ENCODE measurements at regions not wholly inside any gene's neighbourhood (a gene's known extent, or its start where the extent isn't known, plus 50 kb on each side); places are given as distances from the start of the nearest gene placed in this dataset.
A peak's percentile ranks its signal among the peaks of the same experiment; 100 is the strongest.
"Not testable (repeated sequence)": the region's sequence is repeated elsewhere in the genome, so short reads cannot be mapped to it uniquely, and the experiment has no call there.

- TF ChIP-seq POLR2A (IDR thresholded peaks at IDR 0.05) (no peak), CTCF (IDR thresholded peaks at IDR 0.05) (no peak)
- Histone ChIP-seq H3K36me3 (ENCODE audit: low read depth, missing control alignments) (no peaks in the 10 kb centered on the region), H3K4me1 (no peaks in the 10 kb centered on the region), H3K27me3 (no peaks in the 10 kb centered on the region), H3K27ac (no peak overlapping the region), H3K4me3 (no peak overlapping the region), H3K9me3 (no peaks in the 10 kb centered on the region)
- 63 to 75% methylated on average over 1 of the region's 1 CpG for WGBS, 2 donors
- intact Hi-C loops (cut with DNase I; ENCODE audit: low total_unique reads): no loop called here
- no peak for DNase-seq
These were observed 166.8 kb downstream of the KCNS3 start for GRCh38 chr2:18045230-18045629.

GRCh38 chr2:18017381-18017780 is 138.9 kb downstream of the KCNS3 start:
- H3K27me3 ChIP-seq; DNase-seq; H3K4me1 ChIP-seq; H3K27ac ChIP-seq; H3K9me3 ChIP-seq; H3K36me3 ChIP-seq (ENCODE audit: low read depth, missing control alignments); H3K4me3 ChIP-seq; intact Hi-C loops (cut with DNase I; ENCODE audit: low total_unique reads): not testable (repeated sequence)
- 50 to 71% methylated on average over 5 to 16 of the region's 16 CpGs for WGBS, 2 donors

GRCh38 chr2:18009891-18010290 is 131.4 kb downstream of the KCNS3 start:
- WGBS, 2 donors: 70 to 79% methylated on average over 3 of the region's 3 CpGs
- H3K4me3 ChIP-seq: no peak overlapping the region

GRCh38 chr2:18005411-18005810 is 126.9 kb downstream of the KCNS3 start:
- H3K36me3 ChIP-seq (ENCODE audit: low read depth, missing control alignments): no peaks in the 10 kb centered on the region
- TF ChIP-seq POLR2A (IDR thresholded peaks at IDR 0.05) (no peak), CTCF (IDR thresholded peaks at IDR 0.05) (no peak)
- H3K4me1 ChIP-seq: no peaks in the 10 kb centered on the region
- no peaks in the 10 kb centered on the region for H3K9me3 ChIP-seq
- WGBS, 2 donors: 41 to 56% methylated on average over 1 of the region's 1 CpG
- H3K4me3 ChIP-seq: no peak overlapping the region
- intact Hi-C loops (cut with DNase I; ENCODE audit: low total_unique reads): no loop called here
- DNase-seq: no peak
- H3K27me3 ChIP-seq: no peaks in the 10 kb centered on the region
- H3K27ac ChIP-seq: no peak overlapping the region

More at GRCh38 chr2:18009891-18010290, 131.4 kb downstream of the KCNS3 start:
- intact Hi-C loops (cut with DNase I; ENCODE audit: low total_unique reads): no loop called here
- TF ChIP-seq POLR2A (IDR thresholded peaks at IDR 0.05): no peak
- no peak for TF ChIP-seq CTCF (IDR thresholded peaks at IDR 0.05)
- no peaks in the 10 kb centered on the region for H3K4me1 ChIP-seq
- H3K27me3 ChIP-seq: no peaks in the 10 kb centered on the region
- H3K36me3 ChIP-seq (ENCODE audit: low read depth, missing control alignments): no peaks in the 10 kb centered on the region
- no peaks in the 10 kb centered on the region for H3K9me3 ChIP-seq
- DNase-seq: no peak
- H3K27ac ChIP-seq: no peak overlapping the region

- intact Hi-C loops (cut with DNase I; ENCODE audit: low total_unique reads): no loop called here
- H3K4me1 ChIP-seq: no peaks in the 10 kb centered on the region
- TF ChIP-seq CTCF (IDR thresholded peaks at IDR 0.05) (peak in 1 of 3 experiments; percentile 13), POLR2A (IDR thresholded peaks at IDR 0.05) (no peak)
- 35 to 43% methylated on average over 4 of the region's 4 CpGs for WGBS, 2 donors
- H3K4me3 ChIP-seq: no peak overlapping the region
- no peak overlapping the region for H3K27ac ChIP-seq
- DNase-seq: no peak
- no peaks in the 10 kb centered on the region for H3K9me3 ChIP-seq
- H3K36me3 ChIP-seq (ENCODE audit: low read depth, missing control alignments): no peaks in the 10 kb centered on the region
- H3K27me3 ChIP-seq: no peaks in the 10 kb centered on the region
These were observed 123.2 kb downstream of the KCNS3 start for GRCh38 chr2:18001671-18002070.

Data from testis (tissue), 2 donors.